ENCODE measurements at regions not wholly inside any gene's neighbourhood (a gene's known extent, or its start where the extent isn't known, plus 50 kb on each side); places are given as distances from the start of the nearest gene placed in this dataset.

GRCh38 chr5:2921651-2922050 lies 170.2 kb upstream of the IRX2 start:
- in situ Hi-C loops (cut with HindIII; ENCODE audit: low pct_unique_long_range_greater_than_20kb, low sequenced_read_pairs) = no loop called here
- no peak for DNase-seq (ENCODE audit: low read depth in 1 of 2, low spot score in 1 of 2)
- TF ChIP-seq JUND (IDR thresholded peaks at IDR 0.05; ENCODE audit: low read depth) = no peak

DNA sequence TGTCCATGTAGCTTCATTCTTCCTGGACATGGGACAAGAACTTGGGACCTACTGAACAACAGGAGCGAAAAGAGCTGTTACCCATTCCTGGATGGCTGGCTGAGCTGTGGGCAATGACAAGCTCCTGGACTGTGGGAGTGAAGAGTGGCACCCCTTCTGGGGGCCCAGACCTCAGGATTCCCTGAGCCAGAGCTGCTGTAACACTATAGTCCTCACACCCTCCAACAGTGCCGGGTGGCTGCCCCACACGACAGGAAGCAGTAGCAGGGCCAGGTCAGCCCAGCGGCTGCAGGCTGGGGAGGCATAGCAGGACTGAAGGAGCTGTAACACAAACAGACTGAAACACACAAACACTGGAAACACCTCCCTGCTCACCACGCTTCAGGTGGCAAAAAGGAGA lies 169.7 kb upstream of the IRX2 start:
- in situ Hi-C loops (cut with HindIII; ENCODE audit: low pct_unique_long_range_greater_than_20kb, low sequenced_read_pairs) = no loop called here
- TF ChIP-seq JUND (IDR thresholded peaks at IDR 0.05; ENCODE audit: low read depth) = no peak
- DNase-seq (ENCODE audit: low read depth in 1 of 2, low spot score in 1 of 2) = no peak

DNA sequence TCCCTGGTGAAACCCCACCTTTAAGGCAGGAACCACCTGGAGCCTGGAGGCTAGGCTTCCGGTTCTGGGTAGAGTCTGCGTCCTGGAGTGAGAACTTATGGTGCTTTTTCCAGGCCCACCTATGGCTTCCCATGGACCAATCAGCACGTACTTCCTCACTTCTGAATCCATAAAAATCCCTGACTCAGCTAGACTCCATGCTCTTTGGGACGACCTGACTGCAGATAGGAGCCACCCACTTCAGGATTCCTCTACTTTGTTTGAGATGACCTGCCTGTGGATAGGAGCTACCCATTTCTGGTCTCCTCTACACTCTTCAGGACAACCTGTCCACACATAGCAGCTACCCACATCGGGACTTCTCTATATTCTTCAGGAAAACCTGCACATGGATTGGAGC lies 168.8 kb upstream of the IRX2 start:
- no peak for TF ChIP-seq JUND (IDR thresholded peaks at IDR 0.05; ENCODE audit: low read depth)
- in situ Hi-C loops (cut with HindIII; ENCODE audit: low pct_unique_long_range_greater_than_20kb, low sequenced_read_pairs) = no loop called here

GRCh38 chr5:2919310-2920018 lies 168.0 kb upstream of the IRX2 start:
- no peak for DNase-seq (ENCODE audit: low read depth in 1 of 2, low spot score in 1 of 2)
- TF ChIP-seq JUND (IDR thresholded peaks at IDR 0.05; ENCODE audit: low read depth) = no peak
- in situ Hi-C loops (cut with HindIII; ENCODE audit: low pct_unique_long_range_greater_than_20kb, low sequenced_read_pairs) = no loop called here

More for the DNA sequence above, 168.8 kb upstream of the IRX2 start:
- DNase-seq (ENCODE audit: low read depth in 1 of 2, low spot score in 1 of 2) = no peak

GRCh38 chr5:2917524-2917923 lies 166.0 kb upstream of the IRX2 start:
- in situ Hi-C loops (cut with HindIII; ENCODE audit: low pct_unique_long_range_greater_than_20kb, low sequenced_read_pairs) = no loop called here
- no peak for TF ChIP-seq JUND (IDR thresholded peaks at IDR 0.05; ENCODE audit: low read depth)
- DNase-seq (ENCODE audit: low read depth in 1 of 2, low spot score in 1 of 2) = no peak

GRCh38 chr5:2917093-2917492 lies 165.6 kb upstream of the IRX2 start:
- no peak for DNase-seq (ENCODE audit: low read depth in 1 of 2, low spot score in 1 of 2)
- in situ Hi-C loops (cut with HindIII; ENCODE audit: low pct_unique_long_range_greater_than_20kb, low sequenced_read_pairs) = no loop called here
- TF ChIP-seq JUND (IDR thresholded peaks at IDR 0.05; ENCODE audit: low read depth) = no peak

GRCh38 chr5:2916076-2916682 lies 164.7 kb upstream of the IRX2 start:
- DNase-seq (ENCODE audit: low read depth in 1 of 2, low spot score in 1 of 2) = no peak
- in situ Hi-C loops (cut with HindIII; ENCODE audit: low pct_unique_long_range_greater_than_20kb, low sequenced_read_pairs) = no loop called here
- no peak for TF ChIP-seq JUND (IDR thresholded peaks at IDR 0.05; ENCODE audit: low read depth)

- DNase-seq (ENCODE audit: low read depth in 1 of 2, low spot score in 1 of 2) = no peak
- in situ Hi-C loops (cut with HindIII; ENCODE audit: low pct_unique_long_range_greater_than_20kb, low sequenced_read_pairs) = no loop called here
- no peak for TF ChIP-seq JUND (IDR thresholded peaks at IDR 0.05; ENCODE audit: low read depth)
Measured at GRCh38 chr5:2914981-2915484, 163.6 kb upstream of the IRX2 start.

DNA sequence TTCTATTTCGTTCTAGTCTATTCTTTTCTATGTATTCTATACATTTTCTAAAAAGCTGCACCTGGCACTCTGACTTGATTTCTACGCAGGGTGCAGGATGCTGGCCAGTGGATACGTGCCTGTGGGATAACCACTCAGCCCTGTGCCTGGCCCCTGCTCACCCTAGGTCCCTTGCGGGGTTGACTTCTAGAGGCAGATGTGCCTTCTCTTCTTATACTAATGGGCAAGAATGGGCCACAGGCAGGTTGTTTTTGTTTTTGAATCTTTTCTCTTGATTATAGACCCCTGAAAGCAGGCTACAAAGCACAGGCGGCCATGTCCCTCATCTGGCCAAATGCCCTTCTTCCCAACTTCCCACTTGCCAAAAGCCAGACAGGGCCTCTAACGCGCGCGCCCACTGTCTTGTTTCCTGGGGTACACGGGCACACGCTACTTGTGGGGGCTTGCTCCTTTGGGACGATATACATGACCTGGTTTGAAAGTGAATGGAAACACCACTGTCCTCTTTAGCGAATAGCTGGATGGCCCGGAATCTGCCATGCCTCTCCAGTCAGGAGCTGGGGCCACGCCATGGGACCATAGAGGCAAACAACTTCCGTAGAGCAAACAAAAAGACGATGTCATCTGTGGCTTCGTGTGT lies 162.7 kb upstream of the IRX2 start:
- no peak for TF ChIP-seq JUND (IDR thresholded peaks at IDR 0.05; ENCODE audit: low read depth)
- peak in 1 of 2 experiments; percentile 13 for DNase-seq (ENCODE audit: low read depth in 1 of 2, low spot score in 1 of 2)
- in situ Hi-C loops (cut with HindIII; ENCODE audit: low pct_unique_long_range_greater_than_20kb, low sequenced_read_pairs) = no loop called here

- in situ Hi-C loops (cut with HindIII; ENCODE audit: low pct_unique_long_range_greater_than_20kb, low sequenced_read_pairs) = no loop called here
- no peak for TF ChIP-seq JUND (IDR thresholded peaks at IDR 0.05; ENCODE audit: low read depth)
- DNase-seq (ENCODE audit: low read depth in 1 of 2, low spot score in 1 of 2) = no peak
Measured at GRCh38 chr5:2913281-2913680, 161.8 kb upstream of the IRX2 start.

GRCh38 chr5:2912741-2913140 lies 161.3 kb upstream of the IRX2 start:
- TF ChIP-seq JUND (IDR thresholded peaks at IDR 0.05; ENCODE audit: low read depth) = no peak
- no peak for DNase-seq (ENCODE audit: low read depth in 1 of 2, low spot score in 1 of 2)
- in situ Hi-C loops (cut with HindIII; ENCODE audit: low pct_unique_long_range_greater_than_20kb, low sequenced_read_pairs) = no loop called here

DNA sequence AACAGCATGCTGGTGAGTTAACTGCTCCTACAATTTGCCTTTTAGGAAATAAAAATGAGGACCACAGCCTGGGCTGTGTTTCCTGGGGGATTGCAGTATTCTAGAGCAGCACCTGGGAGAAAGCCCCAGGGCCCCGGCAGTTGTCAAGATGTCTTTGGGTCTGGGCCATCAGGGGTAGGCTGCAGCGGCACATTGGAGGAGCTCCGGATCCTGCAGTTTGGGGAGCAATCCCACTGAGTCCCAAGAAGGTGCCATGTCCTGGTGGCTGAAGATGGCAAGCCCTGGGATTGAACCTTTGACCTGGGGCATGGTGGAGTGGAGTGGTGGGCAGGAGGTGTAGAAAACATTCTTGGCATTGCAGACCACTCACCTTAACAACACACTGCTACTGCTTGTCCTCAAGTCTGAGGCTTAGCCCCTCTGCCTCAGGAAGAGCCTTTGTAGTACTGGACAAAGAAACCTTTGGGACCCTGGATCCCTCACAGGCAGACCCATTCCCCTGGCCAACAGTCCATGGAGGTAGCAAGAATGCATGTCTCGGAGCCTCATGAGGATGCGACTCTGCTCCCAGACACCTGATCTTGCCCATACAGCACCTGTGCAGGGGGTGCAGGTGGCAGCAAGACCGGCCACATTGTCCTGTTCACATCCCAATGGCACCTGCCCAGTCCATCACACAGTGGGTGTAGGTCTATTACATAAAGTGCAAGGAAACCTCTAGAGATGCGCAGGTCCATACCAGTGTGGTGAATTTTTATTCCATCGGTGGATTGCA lies 159.1 kb upstream of the IRX2 start:
- DNase-seq (ENCODE audit: low read depth in 1 of 2, low spot score in 1 of 2) = no peak
- in situ Hi-C loops (cut with HindIII; ENCODE audit: low pct_unique_long_range_greater_than_20kb, low sequenced_read_pairs) = no loop called here
- no peak for TF ChIP-seq JUND (IDR thresholded peaks at IDR 0.05; ENCODE audit: low read depth)

Data from T47D (cell line).